GM18498 (cell line): ENCODE measurements at regions not wholly inside any gene's neighbourhood (a gene's known extent, or its start where the extent isn't known, plus 50 kb on each side); places are given as distances from the start of the nearest gene placed in this dataset.
"Not testable (repeated sequence)": the region's sequence is repeated elsewhere in the genome, so short reads cannot be mapped to it uniquely, and the experiment has no call there.

Experiments used
- ATAC-seq: cut with Tn5 transposase; IDR thresholded peaks from one replicate; pipeline ENCODE4 v1.9.1; 2021; ENCODE audit warnings: mild to moderate bottlenecking, moderate library complexity; ENCODE audit not compliant: unreplicated experiment

GRCh38 chr1:222865718-222866117, 50.9 kb downstream of the DISP1 start:
- ATAC-seq = no peak

- no peak for ATAC-seq
Observed at GRCh38 chr1:222867316-222867715, 52.5 kb downstream of the DISP1 start.

GRCh38 chr1:222876182-222876581, 61.3 kb downstream of the DISP1 start:
- no peak for ATAC-seq

- no peak for ATAC-seq
Observed at GRCh38 chr1:222877854-222878253, 63.0 kb downstream of the DISP1 start.

GRCh38 chr1:222880587-222880986, 65.7 kb downstream of the DISP1 start:
- ATAC-seq = no peak

GRCh38 chr1:222886194-222886854, 71.5 kb downstream of the DISP1 start:
- ATAC-seq = no peak

GRCh38 chr1:222886878-222887351, 72.1 kb downstream of the DISP1 start:
- no peak for ATAC-seq

- ATAC-seq = no peak
Observed at GRCh38 chr1:222889440-222889839, 74.6 kb downstream of the DISP1 start.

GRCh38 chr1:222890716-222891115, 75.9 kb downstream of the DISP1 start:
- no peak for ATAC-seq

GRCh38 chr1:222891578-222891977, 76.7 kb downstream of the DISP1 start:
- no peak for ATAC-seq

- ATAC-seq = no peak
Observed at GRCh38 chr1:222892137-222892769, 77.4 kb downstream of the DISP1 start.

GRCh38 chr1:222893255-222893654, 78.4 kb downstream of the DISP1 start:
- ATAC-seq = no peak

- ATAC-seq = no peak
Observed at GRCh38 chr1:222894331-222894730, 79.5 kb downstream of the DISP1 start.

GRCh38 chr1:222896630-222897526, 82.0 kb downstream of the DISP1 start:
- ATAC-seq = no peak

GRCh38 chr1:222897527-222898190, 82.8 kb downstream of the DISP1 start:
- ATAC-seq = no peak

- ATAC-seq = no peak
Observed at GRCh38 chr1:222898191-222898527, 83.3 kb downstream of the DISP1 start.

GRCh38 chr1:222899471-222899870, 84.6 kb downstream of the DISP1 start:
- ATAC-seq = no peak

GRCh38 chr1:222904451-222904850, 89.6 kb downstream of the DISP1 start:
- ATAC-seq = no peak

GRCh38 chr1:222905151-222905550, 90.3 kb downstream of the DISP1 start:
- ATAC-seq = no peak

- ATAC-seq = not testable (repeated sequence)
Observed at GRCh38 chr1:222906271-222906739, 91.5 kb downstream of the DISP1 start.

GRCh38 chr1:222909586-222909985, 94.7 kb downstream of the DISP1 start:
- no peak for ATAC-seq
